ENCODE measurements at regions not wholly inside any gene's neighbourhood (a gene's known extent, or its start where the extent isn't known, plus 50 kb on each side); places are given as distances from the start of the nearest gene placed in this dataset.

- H3K9ac ChIP-seq (ENCODE audit: insufficient read depth, low read depth, low read length) = no peak overlapping the region
- ATAC-seq = no peak
- TF ChIP-seq TOPORS (CRISPR knock-in tag; IDR thresholded peaks at IDR 0.05) (no peak), SPEN (CRISPR knock-in tag; IDR thresholded peaks at IDR 0.05; ENCODE audit: low read depth) (no peak), BRD4 (CRISPR knock-in tag; IDR thresholded peaks at IDR 0.05) (no peak), KAT2B (IDR thresholded peaks at IDR 0.05; ENCODE audit: borderline replicate concordance, low read depth, low read length) (no peak), POLR2G (IDR thresholded peaks at IDR 0.05; ENCODE audit: low read depth, low read length) (no peak), ZNF343 (CRISPR knock-in tag; IDR thresholded peaks at IDR 0.05) (no peak), GLMP (CRISPR knock-in tag; IDR thresholded peaks at IDR 0.05; ENCODE audit: borderline replicate concordance) (no peak), ZFP91 (CRISPR knock-in tag; IDR thresholded peaks at IDR 0.05; ENCODE audit: borderline replicate concordance) (no peak), ZNF484 (CRISPR knock-in tag; IDR thresholded peaks at IDR 0.05; ENCODE audit: borderline replicate concordance, low read depth) (no peak), PATZ1 (CRISPR knock-in tag; IDR thresholded peaks at IDR 0.05) (no peak), ZSCAN21 (CRISPR knock-in tag; IDR thresholded peaks at IDR 0.05; ENCODE audit: borderline replicate concordance) (no peak), KDM4B (CRISPR knock-in tag; IDR thresholded peaks at IDR 0.05) (no peak)
- intact Hi-C loops (cut with micrococcal nuclease; ENCODE audit: unreplicated experiment) = loop anchor here (1.0 to 2.0 kb wide), 2 partner anchors 32 to 402 kb away; no protein-coding TSS in a partner anchor
- in situ Hi-C loops (cut with HindIII; ENCODE audit: extremely low pct_ligation_motif_present, low pct_unique_long_range_greater_than_20kb) = no loop called here
- no peaks in the 10 kb centered on the region for H3K79me2 ChIP-seq (ENCODE audit: insufficient read depth, low read length)
- ChIA-PET CTCF (ENCODE audit: low intra/inter-chr PET ratio, low total read pairs) (interaction anchor here (1.3 to 3.0 kb wide), 4 partner anchors 8 to 403 kb away, joined by 4 to 50 read pairs (median 10); no protein-coding TSS in a partner anchor), POLR2A (no interaction called here)
- H3K4me1 ChIP-seq (ENCODE audit: insufficient read depth, low read length) = peaks cover 6% of the 10 kb centered on the region; the same call in 1 of the 2 replicates
- H3K4me3 ChIP-seq (replicated peaks in 1 of 3; ENCODE audit: insufficient read depth in 1 of 3, low read depth in 2 of 3, low read length in 3 of 3) = no peak overlapping the region
- no peak overlapping the region for H3K4me2 ChIP-seq (ENCODE audit: low read depth, low read length)
- FAIRE-seq = no peak
- no peaks in the 10 kb centered on the region for H3K36me3 ChIP-seq (replicated peaks in 1 of 2; ENCODE audit: control insufficient read depth in 1 of 2, insufficient read depth in 2 of 2, low read length in 2 of 2)
- no peaks in the 10 kb centered on the region for H4K20me1 ChIP-seq (ENCODE audit: insufficient read depth, low read length)
- H3K27ac ChIP-seq (ENCODE audit: extremely low read length, insufficient read depth, low read length) = no peak overlapping the region
- no peak for DNase-seq (ENCODE audit: low spot score)
- H2AFZ ChIP-seq (ENCODE audit: low read length) = no peak overlapping the region
- no peaks in the 10 kb centered on the region for H3K9me3 ChIP-seq (ENCODE audit: low read length)
- H3K27me3 ChIP-seq (ENCODE audit: control insufficient read depth in 1 of 2, insufficient read depth in 2 of 2, low read length in 2 of 2) = peaks cover 0 to 19% of the 10 kb centered on the region in 2 experiments; a peak in 2 of 5 replicates
- no TSS peak for BruUV-seq (replicated peaks)
Measured at GRCh38 chr3:5058471-5058951, 63.6 kb upstream of the ARL8B start.
